ENCODE measurements at regions not wholly inside any gene's neighbourhood (a gene's known extent, or its start where the extent isn't known, plus 50 kb on each side); places are given as distances from the start of the nearest gene placed in this dataset.
"Not testable (repeated sequence)": the region's sequence is repeated elsewhere in the genome, so short reads cannot be mapped to it uniquely, and the experiment has no call there.

DNA sequence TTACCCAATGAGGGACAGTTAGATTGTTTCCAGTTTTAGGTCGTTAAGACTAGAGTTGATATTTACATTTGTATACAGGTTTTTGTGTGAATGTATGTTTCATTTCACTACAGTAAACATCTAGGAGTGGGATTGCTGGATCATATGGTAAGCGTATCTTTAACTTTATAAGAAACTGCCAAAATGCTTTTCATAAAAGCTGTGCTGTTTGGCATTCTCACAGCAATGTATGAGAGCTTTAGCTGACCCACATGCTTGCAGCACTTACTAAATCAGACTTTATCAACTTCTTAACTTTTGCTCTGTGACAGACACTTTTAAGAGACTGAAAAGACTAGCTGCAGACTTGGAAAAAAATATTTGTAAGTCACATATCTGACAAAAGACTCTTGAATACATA, 262.5 kb upstream of the PELI2 start:
- H3K27ac ChIP-seq (replicated peaks; ENCODE audit: low read length): no peak overlapping the region
- no CpG with 5 or more reads among the region's 2 CpGs for WGBS, 2 donors (ENCODE audit: extremely low coverage in 2 of 2, insufficient read length in 2 of 2, insufficient replicate concordance in 1 of 2)

GRCh38 chr14:55858604-55859003, 259.6 kb upstream of the PELI2 start:
- no peak overlapping the region for H3K23ac ChIP-seq (ENCODE audit: low read depth, low read length, poor library complexity)
- no peak overlapping the region for H3K18ac ChIP-seq (ENCODE audit: low read length)
- no peak overlapping the region for H3K14ac ChIP-seq (ENCODE audit: low read length)
- no peak overlapping the region for H3K9ac ChIP-seq (ENCODE audit: low read depth, low read length, poor library complexity)
- H2AFZ ChIP-seq (ENCODE audit: low read length): no peak overlapping the region
- no peak overlapping the region for H3K4ac ChIP-seq (ENCODE audit: low read length)
- no peaks in the 10 kb centered on the region for H3K27me3 ChIP-seq (ENCODE audit: control insufficient read depth in 3 of 3, insufficient read depth in 3 of 3, low read depth in 1 of 3, low read length in 3 of 3)
- no peak overlapping the region for H3K4me2 ChIP-seq (ENCODE audit: insufficient read depth, low read length, poor library complexity, severe bottlenecking)
- H2BK12ac ChIP-seq (ENCODE audit: low read length): no peak overlapping the region
- no peak for DNase-seq (ENCODE audit: low spot score)
- H3K27ac ChIP-seq (replicated peaks; ENCODE audit: low read length): no peak overlapping the region
- H2BK120ac ChIP-seq (ENCODE audit: low read depth, low read length): no peak overlapping the region
- H3K79me1 ChIP-seq (ENCODE audit: low read depth, low read length): no peaks in the 10 kb centered on the region
- H4K91ac ChIP-seq (ENCODE audit: low read depth, low read length, poor library complexity): no peak overlapping the region
- H2AK5ac ChIP-seq (ENCODE audit: low read depth, low read length): no peak overlapping the region
- H4K8ac ChIP-seq (ENCODE audit: low read depth, low read length): no peak overlapping the region
- no peak overlapping the region for H3K4me3 ChIP-seq (ENCODE audit: low read length in 2 of 2)
- H2BK15ac ChIP-seq (ENCODE audit: low read length): no peak overlapping the region
- no peaks in the 10 kb centered on the region for H3K4me1 ChIP-seq (ENCODE audit: control insufficient read depth in 2 of 2, insufficient read depth in 1 of 2, low read depth in 1 of 2, low read length in 2 of 2)
- H2BK5ac ChIP-seq (ENCODE audit: low read length): no peak overlapping the region
- H3K9me3 ChIP-seq (replicated peaks in 1 of 2; ENCODE audit: control insufficient read depth in 2 of 2, insufficient read depth in 1 of 2, low read depth in 1 of 2, low read length in 2 of 2): peaks cover 0 to 9% of the 10 kb centered on the region in 2 donors
- no CpG with 5 or more reads among the region's 2 CpGs for WGBS, 2 donors (ENCODE audit: extremely low coverage in 2 of 2, insufficient read length in 2 of 2, insufficient replicate concordance in 1 of 2)
- no peaks in the 10 kb centered on the region for H3K36me3 ChIP-seq (replicated peaks in 1 of 2; ENCODE audit: control insufficient read depth in 2 of 2, insufficient read depth in 2 of 2, low read length in 2 of 2)

More for the DNA sequence above, 262.5 kb upstream of the PELI2 start:
- Histone ChIP-seq H3K79me1 (ENCODE audit: low read depth, low read length) (no peaks in the 10 kb centered on the region), H3K23ac (ENCODE audit: low read depth, low read length, poor library complexity) (no peak overlapping the region), H3K27me3 (ENCODE audit: control insufficient read depth in 3 of 3, insufficient read depth in 3 of 3, low read depth in 1 of 3, low read length in 3 of 3) (no peaks in the 10 kb centered on the region), H2BK120ac (ENCODE audit: low read depth, low read length) (no peak overlapping the region), H2BK5ac (ENCODE audit: low read length) (no peak overlapping the region), H3K14ac (ENCODE audit: low read length) (no peak overlapping the region), H2BK12ac (ENCODE audit: low read length) (no peak overlapping the region), H3K4ac (ENCODE audit: low read length) (no peak overlapping the region), H4K91ac (ENCODE audit: low read depth, low read length, poor library complexity) (no peak overlapping the region), H3K4me1 (ENCODE audit: control insufficient read depth in 2 of 2, insufficient read depth in 1 of 2, low read depth in 1 of 2, low read length in 2 of 2) (peaks cover 0 to 4% of the 10 kb centered on the region in 2 donors), H3K9me3 (replicated peaks in 1 of 2; ENCODE audit: control insufficient read depth in 2 of 2, insufficient read depth in 1 of 2, low read depth in 1 of 2, low read length in 2 of 2) (peaks cover 0 to 4% of the 10 kb centered on the region in 2 donors), H3K18ac (ENCODE audit: low read length) (no peak overlapping the region), H3K9ac (ENCODE audit: low read depth, low read length, poor library complexity) (no peak overlapping the region), H3K4me3 (ENCODE audit: low read length in 2 of 2) (no peak overlapping the region), H4K8ac (ENCODE audit: low read depth, low read length) (no peak overlapping the region), H2BK15ac (ENCODE audit: low read length) (no peak overlapping the region), H2AK5ac (ENCODE audit: low read depth, low read length) (no peak overlapping the region), H3K36me3 (replicated peaks in 1 of 2; ENCODE audit: control insufficient read depth in 2 of 2, insufficient read depth in 2 of 2, low read length in 2 of 2) (no peaks in the 10 kb centered on the region), H2AFZ (ENCODE audit: low read length) (no peak overlapping the region), H3K4me2 (ENCODE audit: insufficient read depth, low read length, poor library complexity, severe bottlenecking) (no peak overlapping the region)
- no peak for DNase-seq (ENCODE audit: low spot score)

DNA sequence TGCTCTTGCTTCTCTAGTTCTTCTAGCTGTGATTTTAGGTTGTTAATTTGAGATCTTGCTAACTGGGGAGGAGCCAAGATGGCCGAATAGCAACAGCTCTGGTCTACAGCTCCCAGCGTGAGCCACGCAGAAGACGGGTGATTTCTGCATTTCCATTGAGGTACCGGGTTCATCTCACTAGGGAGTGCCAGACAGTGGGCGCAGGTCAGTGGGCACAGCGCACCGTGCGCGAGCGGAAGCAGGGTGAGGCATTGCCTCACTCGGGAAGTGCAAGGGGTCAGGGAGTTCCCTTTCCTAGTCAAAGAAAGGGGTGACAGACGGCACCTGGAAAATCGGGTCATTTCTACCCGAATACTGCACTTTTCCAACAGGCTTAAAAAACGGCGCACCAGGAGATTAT, 256.6 kb upstream of the PELI2 start:
- not testable (repeated sequence) for H3K27me3 ChIP-seq (ENCODE audit: control insufficient read depth in 3 of 3, insufficient read depth in 3 of 3, low read depth in 1 of 3, low read length in 3 of 3); H2BK12ac ChIP-seq (ENCODE audit: low read length); H3K9ac ChIP-seq (ENCODE audit: low read depth, low read length, poor library complexity); H3K4me1 ChIP-seq (ENCODE audit: control insufficient read depth in 2 of 2, insufficient read depth in 1 of 2, low read depth in 1 of 2, low read length in 2 of 2); H3K27ac ChIP-seq (replicated peaks; ENCODE audit: low read length); H3K36me3 ChIP-seq (replicated peaks in 1 of 2; ENCODE audit: control insufficient read depth in 2 of 2, insufficient read depth in 2 of 2, low read length in 2 of 2); H3K4me2 ChIP-seq (ENCODE audit: insufficient read depth, low read length, poor library complexity, severe bottlenecking); H4K91ac ChIP-seq (ENCODE audit: low read depth, low read length, poor library complexity); H3K79me1 ChIP-seq (ENCODE audit: low read depth, low read length); H3K23ac ChIP-seq (ENCODE audit: low read depth, low read length, poor library complexity); H3K4ac ChIP-seq (ENCODE audit: low read length); H2BK120ac ChIP-seq (ENCODE audit: low read depth, low read length); H3K4me3 ChIP-seq (ENCODE audit: low read length in 2 of 2); H2BK5ac ChIP-seq (ENCODE audit: low read length); H3K18ac ChIP-seq (ENCODE audit: low read length); H3K14ac ChIP-seq (ENCODE audit: low read length); H2AFZ ChIP-seq (ENCODE audit: low read length); H2AK5ac ChIP-seq (ENCODE audit: low read depth, low read length); DNase-seq (ENCODE audit: low spot score); H2BK15ac ChIP-seq (ENCODE audit: low read length); H4K8ac ChIP-seq (ENCODE audit: low read depth, low read length)
- peaks cover 2 to 15% of the 10 kb centered on the region in 2 donors for H3K9me3 ChIP-seq (replicated peaks in 1 of 2; ENCODE audit: control insufficient read depth in 2 of 2, insufficient read depth in 1 of 2, low read depth in 1 of 2, low read length in 2 of 2)
- WGBS, 2 donors (ENCODE audit: extremely low coverage in 2 of 2, insufficient read length in 2 of 2, insufficient replicate concordance in 1 of 2): no CpG with 5 or more reads among the region's 17 CpGs

DNA sequence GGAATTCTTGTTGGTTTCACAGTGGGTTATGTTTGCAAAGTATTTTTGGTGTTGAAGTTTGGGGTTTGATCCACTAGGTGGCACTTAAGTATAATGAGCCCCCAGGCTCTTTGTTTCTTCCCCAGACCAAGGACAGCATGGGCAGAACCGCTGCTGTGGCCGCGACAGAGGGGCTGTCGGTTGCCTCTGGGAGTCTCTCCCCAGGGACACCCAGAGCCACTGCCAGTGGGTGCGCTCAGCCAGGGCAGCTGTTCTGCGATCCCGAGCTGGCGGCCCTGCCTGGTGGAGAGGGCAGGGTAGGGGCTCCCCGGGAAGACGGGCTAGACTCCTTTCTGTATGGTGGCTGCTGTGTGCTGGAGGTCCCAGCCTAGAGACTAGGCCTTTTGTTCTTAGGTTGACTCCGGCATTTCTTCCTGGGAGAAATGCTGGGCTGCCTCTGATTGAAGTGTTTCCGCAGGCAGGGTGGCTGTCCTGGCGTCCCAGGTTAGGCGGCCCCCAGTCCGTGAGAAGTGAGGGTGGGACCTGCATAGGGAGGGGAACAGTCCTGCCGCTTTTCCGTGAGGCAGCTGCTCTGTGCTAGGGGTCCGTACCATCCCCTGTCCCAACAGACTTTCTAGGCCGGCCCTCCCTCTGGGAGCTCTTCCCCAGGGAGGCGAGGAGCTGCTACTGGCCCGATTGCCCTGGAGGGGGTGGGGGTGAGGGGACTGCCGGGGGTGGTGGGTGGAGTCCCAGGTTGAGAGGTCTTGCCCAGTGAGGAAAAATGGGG, 253.1 kb upstream of the PELI2 start:
- Histone ChIP-seq H2BK12ac (ENCODE audit: low read length) (no peak overlapping the region), H3K18ac (ENCODE audit: low read length) (peak overlapping the region; percentile 59), H2BK5ac (ENCODE audit: low read length) (no peak overlapping the region), H3K79me1 (ENCODE audit: low read depth, low read length) (peaks cover 2% of the 10 kb centered on the region), H3K4ac (ENCODE audit: low read length) (no peak overlapping the region), H2AFZ (ENCODE audit: low read length) (no peak overlapping the region), H3K23ac (ENCODE audit: low read depth, low read length, poor library complexity) (peak overlapping the region; percentile 80), H2BK120ac (ENCODE audit: low read depth, low read length) (no peak overlapping the region), H3K4me2 (ENCODE audit: insufficient read depth, low read length, poor library complexity, severe bottlenecking) (no peak overlapping the region), H3K36me3 (replicated peaks in 1 of 2; ENCODE audit: control insufficient read depth in 2 of 2, insufficient read depth in 2 of 2, low read length in 2 of 2) (no peaks in the 10 kb centered on the region), H2AK5ac (ENCODE audit: low read depth, low read length) (no peak overlapping the region), H3K4me3 (ENCODE audit: low read length in 2 of 2) (no peak overlapping the region), H3K9me3 (replicated peaks in 1 of 2; ENCODE audit: control insufficient read depth in 2 of 2, insufficient read depth in 1 of 2, low read depth in 1 of 2, low read length in 2 of 2) (peaks cover 2 to 11% of the 10 kb centered on the region in 2 donors), H3K4me1 (ENCODE audit: control insufficient read depth in 2 of 2, insufficient read depth in 1 of 2, low read depth in 1 of 2, low read length in 2 of 2) (no peaks in the 10 kb centered on the region), H3K14ac (ENCODE audit: low read length) (peak overlapping the region; percentile 9), H4K91ac (ENCODE audit: low read depth, low read length, poor library complexity) (no peak overlapping the region), H3K9ac (ENCODE audit: low read depth, low read length, poor library complexity) (no peak overlapping the region), H3K27ac (replicated peaks; ENCODE audit: low read length) (no peak overlapping the region), H4K8ac (ENCODE audit: low read depth, low read length) (no peak overlapping the region), H2BK15ac (ENCODE audit: low read length) (peak overlapping the region; percentile 45), H3K27me3 (ENCODE audit: control insufficient read depth in 3 of 3, insufficient read depth in 3 of 3, low read depth in 1 of 3, low read length in 3 of 3) (no peaks in the 10 kb centered on the region)
- WGBS, 2 donors (ENCODE audit: extremely low coverage in 2 of 2, insufficient read length in 2 of 2, insufficient replicate concordance in 1 of 2): no CpG with 5 or more reads among the region's 22 CpGs
- DNase-seq (ENCODE audit: low spot score): no peak
